ENCODE measurements at regions not wholly inside any gene's neighbourhood (a gene's known extent, or its start where the extent isn't known, plus 50 kb on each side); places are given as distances from the start of the nearest gene placed in this dataset.
A peak's percentile ranks its signal among the peaks of the same experiment; 100 is the strongest.

DNA sequence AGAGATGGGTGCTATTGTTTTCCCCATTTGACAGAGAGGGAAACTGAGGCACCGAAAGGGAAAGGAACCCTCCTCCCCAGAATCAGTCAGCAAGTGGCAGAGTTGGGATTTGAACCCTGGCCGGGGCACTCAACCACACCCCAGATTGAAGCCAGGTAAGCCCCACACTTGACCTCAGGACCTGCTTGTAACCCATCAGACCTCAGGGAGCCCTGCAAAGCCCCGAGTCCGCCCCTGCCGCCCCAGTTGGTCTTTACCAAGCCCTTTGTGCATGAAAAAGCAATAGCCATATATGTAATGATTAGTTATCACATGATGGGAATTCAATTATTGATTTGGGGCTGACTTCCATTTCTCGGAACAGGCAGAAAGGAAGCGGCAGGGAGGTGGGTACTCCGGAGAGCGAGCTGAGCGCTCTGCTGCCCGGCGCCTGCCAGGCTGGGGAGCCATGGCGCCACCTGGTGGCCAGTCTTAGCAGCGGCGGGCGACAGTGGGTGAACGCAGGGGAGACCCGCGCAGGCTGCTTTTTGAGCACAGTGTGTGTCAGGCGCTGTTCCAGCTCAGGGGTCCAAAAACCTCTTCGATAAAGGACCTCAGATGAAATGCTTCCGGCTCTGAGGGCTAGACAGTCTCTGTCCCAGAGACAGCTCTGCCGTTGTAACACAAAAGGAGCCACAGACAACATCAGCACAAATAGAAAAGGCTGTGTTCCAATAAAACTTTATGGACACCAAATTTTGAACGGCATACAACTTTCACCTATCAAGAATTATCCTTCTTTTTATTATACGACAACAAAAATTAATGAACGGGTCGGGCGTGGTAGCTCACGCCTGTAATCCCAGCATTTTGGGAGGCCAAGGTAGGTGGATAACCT lies 82.9 kb upstream of the CACNA1A start:
- TF ChIP-seq CTCF (IDR thresholded peaks at IDR 0.05; ENCODE audit: low read depth, low read length, missing control alignments) = peak; percentile 89
- no peak overlapping the region for H3K4me3 ChIP-seq (ENCODE audit: low read depth, low read length)
- DNase-seq (ENCODE audit: low read depth) = no peak

GRCh38 chr19:13585512-13585911 lies 79.2 kb upstream of the CACNA1A start:
- TF ChIP-seq CTCF (IDR thresholded peaks at IDR 0.05; ENCODE audit: low read depth, low read length, missing control alignments) = no peak
- no peak for DNase-seq (ENCODE audit: low read depth)
- no peak overlapping the region for H3K4me3 ChIP-seq (ENCODE audit: low read depth, low read length)

- no peak for TF ChIP-seq CTCF (IDR thresholded peaks at IDR 0.05; ENCODE audit: low read depth, low read length, missing control alignments)
- DNase-seq (ENCODE audit: low read depth) = no peak
- no peak overlapping the region for H3K4me3 ChIP-seq (ENCODE audit: low read depth, low read length)
Observed at GRCh38 chr19:13583753-13584152, 77.5 kb upstream of the CACNA1A start.

DNA sequence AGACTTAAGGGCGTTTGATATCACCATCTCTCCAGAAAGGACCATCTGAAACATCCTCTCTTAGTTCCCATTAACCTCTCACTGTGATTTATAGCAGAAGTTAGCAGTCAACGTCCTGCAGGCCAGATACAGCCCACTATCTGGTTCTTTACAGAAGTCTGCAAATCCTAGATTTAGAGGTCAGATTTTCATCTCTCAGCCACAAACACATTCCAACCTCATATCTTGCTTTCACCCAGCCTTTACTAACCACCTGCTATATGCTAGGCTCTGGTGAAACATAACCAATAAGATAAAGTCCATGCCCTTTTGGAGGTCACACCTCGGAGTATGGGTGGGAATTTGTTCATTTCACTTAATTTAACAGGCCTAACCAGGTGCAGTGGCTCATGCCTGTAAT lies 76.8 kb upstream of the CACNA1A start:
- TF ChIP-seq CTCF (IDR thresholded peaks at IDR 0.05; ENCODE audit: low read depth, low read length, missing control alignments) = no peak
- no peak for DNase-seq (ENCODE audit: low read depth)
- H3K4me3 ChIP-seq (ENCODE audit: low read depth, low read length) = no peak overlapping the region

DNA sequence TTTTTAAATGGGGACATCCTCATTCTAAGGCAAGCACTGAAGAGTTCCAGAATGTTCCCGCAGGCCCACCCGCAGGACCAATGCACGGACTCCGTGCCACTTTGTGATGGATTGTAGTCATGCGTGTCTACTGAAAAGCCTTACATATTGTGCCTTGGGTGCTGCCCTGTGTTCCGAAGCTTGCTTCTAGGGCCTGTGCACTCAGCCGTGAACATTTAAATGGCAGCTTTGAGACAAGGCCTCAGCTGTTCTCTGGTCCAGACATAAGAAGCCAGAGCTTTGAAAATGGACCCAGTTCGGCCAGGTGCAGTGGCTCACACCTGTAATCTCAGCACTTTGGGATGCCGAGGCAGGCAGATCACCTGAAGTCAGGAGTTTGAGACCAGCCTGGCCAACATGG lies 75.3 kb upstream of the CACNA1A start:
- no peak for TF ChIP-seq CTCF (IDR thresholded peaks at IDR 0.05; ENCODE audit: low read depth, low read length, missing control alignments)
- no peak for DNase-seq (ENCODE audit: low read depth)
- no peak overlapping the region for H3K4me3 ChIP-seq (ENCODE audit: low read depth, low read length)

DNA sequence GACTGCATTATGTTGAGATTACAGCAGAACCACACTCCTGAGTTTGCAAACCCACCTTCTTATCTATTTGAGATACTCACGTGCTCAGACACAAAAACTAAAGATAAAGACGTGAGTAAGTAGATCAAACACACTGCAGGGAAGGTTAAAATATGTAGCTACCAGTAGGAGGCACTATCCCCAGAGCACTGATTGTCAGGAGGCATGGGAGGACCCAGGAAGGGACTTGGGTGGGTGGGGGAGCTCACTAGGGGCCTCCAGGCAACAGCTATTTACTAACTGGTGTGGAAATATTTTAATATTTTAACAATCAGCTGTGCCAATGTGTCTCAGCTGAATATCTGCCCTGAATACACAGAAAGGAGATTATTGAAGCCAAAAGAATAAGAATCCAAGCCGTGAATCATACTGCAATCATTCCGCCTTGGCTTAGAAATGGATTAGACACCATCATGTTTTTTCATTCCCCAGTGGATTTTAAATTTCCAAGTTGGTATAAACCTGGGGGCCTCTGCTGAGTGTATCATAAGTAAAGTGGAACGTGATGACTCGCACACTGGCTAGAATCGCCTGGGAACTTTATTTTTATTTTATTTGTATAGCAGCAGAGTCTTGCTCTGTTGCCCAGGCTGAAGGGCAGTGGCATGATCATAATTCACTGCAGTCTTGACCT lies 73.2 kb upstream of the CACNA1A start:
- TF ChIP-seq CTCF (IDR thresholded peaks at IDR 0.05; ENCODE audit: low read depth, low read length, missing control alignments) = no peak
- no peak overlapping the region for H3K4me3 ChIP-seq (ENCODE audit: low read depth, low read length)

More for the DNA sequence above, 73.2 kb upstream of the CACNA1A start:
- DNase-seq (ENCODE audit: low read depth) = no peak
